NCI-H524 treated with DMSO at 0.1 percent for 48 hours (cell line): ENCODE measurements at regions not wholly inside any gene's neighbourhood (a gene's known extent, or its start where the extent isn't known, plus 50 kb on each side); places are given as distances from the start of the nearest gene placed in this dataset.

Experiments used
- DNase-seq: peaks from one replicate; lab custom pipeline; 2025; lab: John Stamatoyannopoulos, UW

GRCh38 chr9:89810431-89810830 is 205.6 kb downstream of the GADD45G start:
- peak; percentile 86 for DNase-seq

- no peak for DNase-seq
Observed at GRCh38 chr9:89811356-89811755, 206.5 kb downstream of the GADD45G start.

GRCh38 chr9:89811886-89812450 is 207.2 kb downstream of the GADD45G start:
- no peak for DNase-seq

DNA sequence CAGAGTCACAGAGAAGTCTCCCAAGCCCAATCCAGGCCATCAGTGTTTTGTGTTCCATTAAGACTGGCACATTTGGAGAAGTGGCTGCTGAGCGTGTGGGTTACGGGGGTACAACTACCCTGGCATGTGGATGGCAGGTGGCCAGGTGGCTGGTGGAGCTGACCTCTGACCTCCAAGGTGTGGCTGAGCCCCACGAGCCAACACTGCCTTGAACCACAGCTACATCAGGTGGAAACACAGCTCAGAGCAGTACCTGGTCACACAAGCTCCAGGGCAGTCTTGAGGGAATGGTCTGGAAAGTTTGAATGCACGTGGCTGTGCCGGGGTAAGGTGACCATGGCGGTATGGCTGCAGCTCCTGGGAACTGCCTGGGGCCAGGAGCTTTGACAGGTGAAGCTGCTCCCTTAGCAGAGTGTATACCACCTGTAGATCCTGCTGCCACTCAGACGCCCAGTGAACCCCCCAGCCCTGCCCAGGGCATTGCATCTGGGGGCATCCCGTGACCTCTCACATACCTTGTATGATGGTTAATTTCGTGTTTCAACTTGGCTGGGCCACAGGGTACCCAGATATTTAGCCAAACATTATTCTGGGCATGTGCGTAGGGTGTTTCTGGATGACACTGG is 207.9 kb downstream of the GADD45G start:
- DNase-seq, result no peak

DNA sequence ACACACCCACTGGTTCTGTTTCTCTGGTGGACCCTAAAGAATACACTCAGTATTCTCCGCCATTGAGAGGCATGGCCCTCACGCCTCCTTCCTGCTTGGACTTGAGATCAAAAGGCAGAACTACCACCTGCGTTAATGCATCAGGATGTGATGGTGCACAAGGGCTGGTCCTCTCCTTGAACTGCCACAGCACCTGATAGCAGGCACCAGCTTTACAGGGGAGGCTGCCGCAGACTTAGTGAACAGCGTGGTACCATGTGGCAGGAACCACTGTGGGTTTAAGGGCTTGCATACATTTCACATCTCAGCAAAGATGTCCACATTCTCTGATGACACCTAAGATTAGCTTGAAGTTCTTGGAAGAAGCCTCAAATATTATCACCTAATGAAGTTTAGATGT is 208.7 kb downstream of the GADD45G start:
- DNase-seq, result no peak

GRCh38 chr9:89814340-89815040 is 209.7 kb downstream of the GADD45G start:
- DNase-seq, result no peak

DNA sequence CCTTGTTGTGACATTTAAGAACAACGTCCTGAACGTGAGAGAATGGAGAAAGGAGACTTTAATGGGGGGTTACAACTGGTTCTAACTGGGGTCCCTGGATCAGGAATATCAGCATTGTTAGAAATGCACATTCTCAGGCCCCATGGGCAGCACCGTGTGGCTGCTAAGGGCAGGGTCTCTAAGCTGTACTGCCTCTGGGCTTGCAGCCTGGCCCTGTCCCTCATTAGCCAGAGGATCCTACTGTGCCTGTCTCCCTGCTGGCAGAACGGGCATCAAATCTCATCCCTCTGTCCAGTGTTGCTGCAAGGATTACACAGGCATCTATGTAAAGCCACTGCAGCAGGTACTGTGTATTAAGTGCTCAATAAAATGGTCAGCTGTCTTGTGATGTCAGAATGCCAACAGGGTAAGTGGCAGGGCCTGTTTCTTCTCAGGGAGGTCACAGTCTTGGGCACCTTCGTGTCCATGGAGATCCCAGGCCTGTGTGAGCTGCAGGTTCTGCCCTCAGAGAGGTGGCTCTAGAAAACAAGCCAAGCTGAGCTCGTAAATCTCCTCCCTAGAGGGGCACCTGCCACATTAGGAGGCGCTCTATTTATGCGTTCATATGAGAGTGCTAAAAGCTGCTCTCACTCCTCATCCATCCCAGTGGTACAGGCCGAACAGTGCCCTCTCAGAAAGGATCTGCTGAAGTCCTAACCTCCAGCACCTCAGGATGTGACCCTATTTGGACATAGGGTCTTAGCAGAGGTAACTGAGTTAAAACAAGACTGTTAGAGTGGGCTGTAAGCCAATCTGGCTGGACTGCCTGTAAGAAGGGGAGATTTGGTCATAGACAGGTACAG is 210.5 kb downstream of the GADD45G start:
- no peak for DNase-seq

DNA sequence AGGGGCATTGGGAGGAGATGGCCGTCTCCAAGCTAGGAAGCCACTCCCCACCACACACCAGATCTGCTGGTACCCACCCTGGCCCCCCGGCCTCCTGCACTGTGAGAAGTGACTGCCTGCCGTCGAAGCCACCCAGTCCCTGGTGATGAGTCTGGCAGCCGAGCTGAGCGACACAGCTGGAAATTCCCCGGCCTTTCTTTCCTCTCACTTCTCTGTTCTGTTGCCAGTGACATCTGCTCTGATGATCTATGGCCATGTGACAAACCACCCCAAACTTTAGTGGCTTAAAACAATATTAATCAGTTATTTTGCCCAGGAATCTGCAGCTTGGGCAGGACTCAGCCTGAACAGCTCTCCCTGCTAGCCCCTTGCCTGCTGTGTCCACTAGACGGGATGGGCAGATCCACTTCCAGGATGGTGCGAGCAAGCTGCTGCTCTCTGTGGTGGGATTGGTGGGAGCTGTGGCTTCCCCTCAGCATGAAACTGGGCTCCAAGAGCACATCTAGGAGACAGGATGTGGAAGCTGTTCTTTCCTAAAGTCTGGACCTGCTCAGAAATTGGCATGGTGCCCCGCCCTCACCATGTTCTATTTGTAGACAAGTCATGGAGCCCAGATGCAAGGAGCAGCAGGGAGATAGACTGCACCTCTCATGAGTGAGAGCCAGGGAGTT is 211.2 kb downstream of the GADD45G start:
- no peak for DNase-seq

DNA sequence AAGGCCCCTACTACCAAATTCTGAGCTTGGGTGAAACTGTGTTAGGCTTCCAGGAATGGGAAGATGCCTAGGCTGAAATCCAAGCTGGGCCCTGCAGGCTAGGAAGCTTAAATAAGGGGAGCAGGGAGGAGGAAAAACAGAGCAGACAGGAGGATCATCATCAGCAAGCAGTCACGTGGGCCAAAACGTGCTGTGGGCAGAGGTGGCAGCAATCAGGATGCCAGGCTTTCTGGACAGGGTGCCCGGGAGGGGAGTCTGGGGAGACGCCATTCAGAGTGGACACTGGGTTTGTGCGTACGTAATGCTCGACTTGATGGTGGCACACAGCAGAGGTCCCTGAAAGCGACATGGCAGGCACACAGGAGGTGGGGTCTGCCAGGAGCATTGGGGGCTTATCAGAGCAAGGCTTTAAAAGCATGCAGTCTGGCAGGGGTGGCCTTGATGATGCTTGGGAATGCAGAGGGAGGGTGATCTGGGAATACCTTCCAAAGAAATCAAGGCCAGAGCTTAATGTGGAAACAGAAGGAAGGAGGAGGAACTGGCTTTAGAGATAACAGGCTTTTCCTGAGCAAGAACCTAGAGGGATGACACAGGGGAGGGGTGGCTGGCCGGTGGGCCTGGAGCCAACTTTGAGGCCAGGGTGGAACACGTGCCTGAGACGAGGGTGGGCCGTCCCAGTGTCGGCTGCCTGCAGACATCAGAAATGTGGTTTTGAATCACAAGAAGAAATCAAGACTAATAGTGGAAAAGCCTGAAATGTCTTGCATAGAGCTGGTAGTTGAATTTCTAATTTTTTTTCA is 212.5 kb downstream of the GADD45G start:
- no peak for DNase-seq

DNA sequence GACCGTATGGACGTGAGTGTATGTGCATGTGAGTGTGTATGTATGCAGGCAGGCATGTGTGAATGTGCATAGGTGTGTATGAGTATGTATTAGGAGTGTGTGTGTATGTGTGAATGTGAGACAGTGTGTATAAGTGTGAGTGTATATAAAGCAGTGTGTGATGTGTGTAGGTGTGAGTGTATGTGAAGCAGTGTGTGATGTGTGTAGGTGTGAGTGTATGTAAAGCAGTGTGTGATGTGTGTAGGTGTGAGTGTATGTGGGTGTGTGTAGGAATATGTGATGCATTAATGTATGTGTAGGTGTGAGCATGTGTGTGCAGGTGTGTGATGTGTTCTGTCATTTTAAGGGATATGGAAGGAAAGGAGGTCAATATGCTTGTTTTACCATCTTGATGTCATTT is 215.5 kb downstream of the GADD45G start:
- DNase-seq, result no peak

DNA sequence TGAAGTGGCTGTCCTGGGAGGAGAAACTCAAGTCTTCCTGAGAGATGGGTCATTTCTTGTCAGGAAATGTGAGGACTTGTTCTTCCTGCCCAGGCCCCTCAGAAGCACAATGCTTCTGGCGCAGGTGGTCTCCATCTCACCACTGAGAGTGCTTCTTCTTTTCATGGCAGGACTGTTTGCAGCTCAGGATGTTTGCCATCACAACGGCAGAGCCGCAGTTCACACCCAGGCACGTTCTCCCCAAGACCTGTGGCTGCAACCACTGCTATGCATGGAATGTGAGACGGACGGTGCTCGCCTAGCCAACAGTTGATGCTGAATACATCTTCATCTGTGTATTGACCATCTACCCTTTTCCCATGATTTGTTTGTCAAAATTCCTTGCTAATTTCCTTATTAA is 216.3 kb downstream of the GADD45G start:
- DNase-seq, result no peak

- no peak for DNase-seq
Observed at GRCh38 chr9:89822996-89823395, 218.2 kb downstream of the GADD45G start.

DNA sequence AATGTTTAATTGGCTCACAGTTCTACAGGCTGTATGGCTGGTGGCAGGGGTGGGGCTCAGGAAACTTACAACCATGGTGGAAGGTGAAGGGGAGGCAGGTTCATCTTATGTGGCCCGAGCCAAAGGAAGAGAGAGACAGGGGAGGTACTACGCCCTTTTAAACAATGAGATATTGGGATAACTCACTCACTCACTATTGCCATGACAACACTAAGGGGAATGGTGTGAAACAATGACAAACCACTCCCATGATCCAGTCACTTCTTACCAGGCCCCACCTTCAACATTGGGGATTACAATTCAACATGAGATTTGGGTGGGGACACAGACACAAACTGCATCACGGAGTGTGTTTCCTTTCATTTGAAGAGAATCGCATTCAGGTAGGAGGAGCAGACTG is 220.9 kb downstream of the GADD45G start:
- DNase-seq, result no peak

DNA sequence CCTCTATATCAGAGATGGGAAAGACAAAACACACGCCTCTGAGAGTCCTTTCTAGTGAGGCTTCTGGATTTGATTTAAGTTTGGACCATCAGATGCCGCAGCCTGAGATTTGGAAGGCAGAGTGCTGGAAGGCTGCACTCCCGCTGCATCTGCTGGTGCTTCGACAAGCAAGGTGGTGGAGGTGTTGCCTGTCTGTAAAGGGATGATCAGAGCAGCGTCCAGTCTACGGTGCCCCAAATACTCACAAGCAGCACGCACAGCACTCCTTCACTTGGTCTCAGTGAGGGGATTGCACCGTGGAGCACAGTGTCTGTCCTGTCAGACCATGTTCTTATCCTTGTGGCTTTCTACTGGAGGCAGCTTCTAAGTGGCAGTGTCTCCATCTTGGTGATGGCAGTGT is 221.4 kb downstream of the GADD45G start:
- DNase-seq, result no peak

DNA sequence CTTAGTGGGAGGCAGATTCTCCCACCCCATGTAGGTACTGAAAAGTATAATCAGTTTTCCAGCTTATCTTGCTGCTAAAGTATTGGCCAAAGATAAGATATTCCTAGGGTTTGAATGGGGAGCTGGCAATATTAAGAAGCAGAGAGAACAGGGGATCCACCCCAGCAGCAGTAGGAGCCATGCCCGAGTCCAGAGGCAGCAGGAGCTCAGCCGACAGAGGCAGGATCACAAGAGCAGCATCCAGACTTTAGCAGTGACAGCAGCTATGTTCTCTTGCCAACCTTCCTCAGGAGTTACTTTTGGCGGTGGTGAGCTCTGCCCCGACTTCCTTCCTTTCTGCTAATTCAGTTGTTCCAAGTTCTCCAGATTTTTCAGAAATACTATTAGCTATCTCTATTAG is 224.5 kb downstream of the GADD45G start:
- no peak for DNase-seq

DNA sequence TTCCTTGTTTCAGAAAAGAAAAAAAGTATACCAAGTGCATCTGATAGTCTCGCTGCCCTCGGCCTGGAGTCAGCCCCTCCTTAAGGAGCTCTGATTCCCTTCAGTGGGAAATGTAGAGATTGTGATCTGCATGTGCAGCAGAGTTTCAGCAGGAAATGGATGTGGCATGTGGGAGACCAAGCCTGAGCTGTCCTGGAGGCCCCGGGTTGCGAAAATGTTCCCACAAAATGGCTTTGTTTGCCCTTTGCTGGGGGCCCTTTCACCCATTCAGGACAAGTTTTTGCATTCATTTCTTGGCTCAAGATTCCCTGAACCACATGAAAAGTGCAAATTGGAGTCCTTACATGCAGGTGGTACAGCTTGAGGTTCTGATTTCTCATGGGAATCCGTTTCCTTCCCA is 230.9 kb downstream of the GADD45G start:
- DNase-seq, result no peak

DNA sequence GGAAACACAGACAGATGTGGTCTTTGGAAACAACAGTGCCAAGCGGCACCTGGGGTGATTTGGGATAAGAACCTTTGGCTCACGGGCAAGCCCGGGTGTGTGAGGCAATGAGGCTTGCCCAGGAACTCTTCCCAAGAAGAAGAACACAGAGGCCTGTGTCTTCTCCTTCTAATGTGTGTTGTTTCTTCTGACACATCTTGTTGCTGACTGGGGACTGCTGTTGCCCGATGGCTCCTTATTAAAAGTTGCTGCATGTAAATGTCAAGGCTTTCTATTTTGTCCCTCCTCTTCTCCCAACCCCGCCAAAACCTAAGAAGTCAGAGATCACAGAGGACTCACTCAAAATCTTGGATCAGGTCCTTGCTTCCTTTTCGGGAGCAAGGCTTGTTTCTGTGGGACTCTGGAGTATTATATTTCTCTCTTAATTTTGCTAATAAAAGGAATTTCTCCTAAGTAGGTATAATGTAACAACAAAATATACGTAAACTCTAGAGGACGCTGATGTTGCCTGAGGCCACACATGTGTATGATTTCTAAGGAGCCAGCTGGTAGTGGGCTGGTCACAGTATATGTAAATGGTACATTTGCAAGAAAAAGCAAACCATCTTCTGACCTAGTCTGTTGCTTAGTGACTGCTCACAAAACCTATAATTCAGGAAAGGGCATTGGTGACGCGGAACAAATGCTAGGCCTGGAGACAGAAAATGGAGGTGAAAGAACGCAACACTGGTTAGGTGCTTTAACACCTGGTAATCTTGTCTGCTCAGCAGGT is 232.5 kb downstream of the GADD45G start:
- no peak for DNase-seq

DNA sequence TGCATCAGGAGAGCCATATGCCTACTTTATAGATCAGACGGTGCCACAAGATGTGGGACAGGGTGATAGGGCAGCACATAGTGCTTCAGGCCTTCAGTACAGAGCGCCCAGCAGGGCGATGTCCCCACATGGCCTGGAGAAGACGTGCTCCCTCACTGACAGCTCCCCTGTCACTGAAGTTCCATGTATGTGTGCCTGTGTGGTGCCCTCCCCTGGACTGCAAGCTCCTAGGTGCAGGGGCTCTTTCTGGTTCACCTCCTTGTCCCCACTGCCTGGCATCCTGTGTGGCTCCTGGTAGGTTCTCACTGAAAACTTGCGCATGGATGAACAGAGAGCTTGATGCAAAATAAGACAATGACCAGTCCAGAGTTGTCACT is 233.1 kb downstream of the GADD45G start:
- DNase-seq, result no peak

DNA sequence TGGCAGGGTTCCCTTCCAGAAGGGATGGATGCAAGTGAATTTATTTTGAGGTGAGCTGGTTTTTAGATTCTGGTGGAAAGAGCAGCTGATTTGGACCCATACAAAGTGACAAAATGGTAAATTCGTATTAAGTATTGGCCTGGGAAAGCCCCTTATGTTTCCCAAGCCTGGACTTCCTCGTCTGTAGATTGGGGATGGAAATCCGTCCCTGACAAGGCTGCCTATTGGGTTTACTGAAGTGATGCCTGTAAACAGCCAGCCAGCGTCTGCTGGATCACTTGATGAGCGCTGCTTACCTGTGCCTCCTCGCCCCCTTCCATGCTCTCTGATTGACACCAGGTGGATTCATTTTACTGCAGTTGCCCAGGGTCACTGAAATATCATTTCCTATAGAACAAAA is 233.8 kb downstream of the GADD45G start:
- no peak for DNase-seq

DNA sequence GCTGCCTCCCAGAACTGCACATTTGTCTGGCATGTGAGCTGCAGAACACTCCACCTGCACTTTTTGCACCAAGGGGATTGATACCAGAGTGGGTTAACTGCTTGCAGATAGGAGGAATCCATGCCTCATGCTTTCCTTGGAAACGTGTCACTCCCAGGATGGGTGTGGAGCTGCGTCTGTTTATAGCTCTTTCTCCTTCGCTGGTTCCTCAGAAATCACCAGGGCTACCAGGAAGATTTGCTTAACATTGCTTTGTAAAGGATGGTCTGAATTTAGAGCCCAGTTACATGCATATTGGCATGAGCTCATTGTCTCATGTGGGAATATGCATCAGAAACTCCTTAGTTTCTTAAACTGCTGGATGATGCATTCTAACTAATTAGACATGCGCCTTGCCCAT is 234.6 kb downstream of the GADD45G start:
- no peak for DNase-seq

GRCh38 chr9:89839952-89840351 is 235.1 kb downstream of the GADD45G start:
- DNase-seq, result no peak
